Lung (tissue), 11 donors: ENCODE measurements at regions not wholly inside any gene's neighbourhood (a gene's known extent, or its start where the extent isn't known, plus 50 kb on each side); places are given as distances from the start of the nearest gene placed in this dataset.
A peak's percentile ranks its signal among the peaks of the same experiment; 100 is the strongest.

Source experiments
- ATAC-seq: fragments of 200-7000 bp; cut with Tn5 transposase; one replicate; pipeline ENCODE4 v1.9.1; 2020; ENCODE audit warnings: moderate number of reproducible peaks; ENCODE audit not compliant: insufficient read depth, low FRiP score
- DNase-seq, 3 donors: peaks; one replicate each; pipeline ENCODE4 v3.0.0-alpha.2; 2013 to 2017
- H3K27ac ChIP-seq, 2 donors: one replicate each; pipeline ENCODE4 v1.5.1; 2013; ENCODE audit warnings: mild to moderate bottlenecking in 2 of 2, moderate library complexity in 2 of 2, control low read depth in 1 of 2, inconsistent platforms in 1 of 2, low read depth in 1 of 2, low read length in 1 of 2
- H3K27me3 ChIP-seq, 3 donors: one replicate each; pipeline ENCODE4 v1.5.1; 2013; ENCODE audit warnings: low read length in 2 of 3; ENCODE audit not compliant: control insufficient read depth in 3 of 3, insufficient read depth in 3 of 3
- H3K36me3 ChIP-seq, 4 donors: one replicate each; pipeline ENCODE4 v1.5.1; 2013; ENCODE audit warnings: low read length in 4 of 4, mild to moderate bottlenecking in 1 of 4, moderate library complexity in 1 of 4; ENCODE audit not compliant: control insufficient read depth in 4 of 4, insufficient read depth in 4 of 4
- H3K4me1 ChIP-seq, 5 donors: one replicate each; pipeline ENCODE4 v1.5.1; 2013; ENCODE audit warnings: low read length in 5 of 5, mild to moderate bottlenecking in 2 of 5, moderate library complexity in 1 of 5; ENCODE audit not compliant: control insufficient read depth in 5 of 5, insufficient read depth in 5 of 5
- H3K4me3 ChIP-seq: one replicate; pipeline ENCODE4 v1.5.1; 2013; ENCODE audit warnings: mild to moderate bottlenecking, control low read depth, moderate library complexity
- H3K9ac ChIP-seq, 2 donors: one replicate each; pipeline ENCODE4 v1.5.1; 2013; ENCODE audit warnings: low read length in 2 of 2, control low read depth in 1 of 2; ENCODE audit not compliant: insufficient read depth in 1 of 2
- H3K9me3 ChIP-seq, 4 donors: one replicate each; pipeline ENCODE4 v1.5.1; 2013; ENCODE audit warnings: low read length in 3 of 4, mild to moderate bottlenecking in 1 of 4, moderate library complexity in 1 of 4; ENCODE audit not compliant: control insufficient read depth in 4 of 4, insufficient read depth in 3 of 4
- WGBS, 2 donors: extraction: QIAGEN DNeasy Blood & Tissue Kit; methylation state at CpG; one replicate each; pipeline ENCODE4 v1.1.7; 2013; 5-methylcytosine and 5-hydroxymethylcytosine counted together
- TF ChIP-seq, protein P1 (sequence below): IDR thresholded peaks from 2 replicates; pipeline ENCODE4 v1.5.1; 2012; ENCODE audit warnings: mild to moderate bottlenecking; ENCODE audit errors: control extremely low read depth, extremely low read depth
- donor health status: control.
- donor health status: control.
- donor health status: Bipolar disorder and iron deficiency.
- donor health status: healthy.
- donor health status: DM: yes; HTN: yes; CAD: no.

DNA sequence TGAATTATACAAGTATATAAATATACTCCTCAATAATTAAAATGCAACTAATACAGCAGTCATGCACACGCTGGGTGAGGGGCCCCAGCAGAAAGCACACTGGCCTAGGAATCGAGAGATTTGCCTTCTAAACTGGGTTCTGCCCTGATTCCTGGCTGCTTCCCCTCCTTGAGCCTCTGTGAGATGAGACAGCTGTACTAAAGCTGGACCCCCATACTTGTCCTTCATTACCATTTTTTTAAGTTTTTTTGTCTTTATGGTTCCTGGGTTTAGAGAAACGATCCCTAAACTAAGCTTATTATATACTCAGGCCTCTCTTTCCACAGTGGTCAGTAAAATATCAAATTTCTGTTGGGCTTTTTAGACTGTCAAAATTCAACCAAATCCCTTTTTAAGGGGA, 195.1 kb upstream of the DYNLRB2 start:
- Histone ChIP-seq H3K9ac (no peak overlapping the region), H3K4me1 (peaks cover 0 to 25% (median 4%) of the 10 kb centered on the region in 5 donors), H3K4me3 (no peak overlapping the region), H3K9me3 (peaks cover 0 to 2% (median under 1%) of the 10 kb centered on the region in 4 donors), H3K27me3 (no peaks in the 10 kb centered on the region), H3K36me3 (no peaks in the 10 kb centered on the region), H3K27ac (no peak overlapping the region)
- ATAC-seq (no peak), DNase-seq (peak in 2 of 3 donors; percentile 58 to 59)
- TF ChIP-seq, protein P1, sequence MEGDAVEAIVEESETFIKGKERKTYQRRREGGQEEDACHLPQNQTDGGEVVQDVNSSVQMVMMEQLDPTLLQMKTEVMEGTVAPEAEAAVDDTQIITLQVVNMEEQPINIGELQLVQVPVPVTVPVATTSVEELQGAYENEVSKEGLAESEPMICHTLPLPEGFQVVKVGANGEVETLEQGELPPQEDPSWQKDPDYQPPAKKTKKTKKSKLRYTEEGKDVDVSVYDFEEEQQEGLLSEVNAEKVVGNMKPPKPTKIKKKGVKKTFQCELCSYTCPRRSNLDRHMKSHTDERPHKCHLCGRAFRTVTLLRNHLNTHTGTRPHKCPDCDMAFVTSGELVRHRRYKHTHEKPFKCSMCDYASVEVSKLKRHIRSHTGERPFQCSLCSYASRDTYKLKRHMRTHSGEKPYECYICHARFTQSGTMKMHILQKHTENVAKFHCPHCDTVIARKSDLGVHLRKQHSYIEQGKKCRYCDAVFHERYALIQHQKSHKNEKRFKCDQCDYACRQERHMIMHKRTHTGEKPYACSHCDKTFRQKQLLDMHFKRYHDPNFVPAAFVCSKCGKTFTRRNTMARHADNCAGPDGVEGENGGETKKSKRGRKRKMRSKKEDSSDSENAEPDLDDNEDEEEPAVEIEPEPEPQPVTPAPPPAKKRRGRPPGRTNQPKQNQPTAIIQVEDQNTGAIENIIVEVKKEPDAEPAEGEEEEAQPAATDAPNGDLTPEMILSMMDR = no peak
- 90 to 92% methylated on average over 3 of the region's 3 CpGs for WGBS, 2 donors

DNA sequence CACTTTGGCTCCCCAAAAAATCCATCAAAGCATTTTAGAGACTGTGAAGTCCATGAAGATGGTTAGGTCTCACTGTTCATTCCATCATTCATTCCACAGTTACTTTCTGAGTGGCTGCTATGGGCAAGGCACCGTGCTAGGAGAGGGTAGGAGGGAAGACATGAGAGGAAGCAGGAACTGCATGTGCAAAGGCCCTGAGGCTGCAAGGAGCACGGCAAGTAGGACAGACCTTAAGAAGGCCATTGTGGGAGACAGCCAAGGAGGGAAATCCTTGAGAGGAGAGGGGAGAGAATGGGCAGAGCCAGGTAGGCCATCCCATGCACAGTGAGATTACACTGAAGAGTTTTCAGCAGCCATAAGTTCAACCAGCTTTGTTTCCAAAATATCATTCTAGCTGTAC, 196.2 kb upstream of the DYNLRB2 start:
- no peak overlapping the region for H3K4me3 ChIP-seq
- DNase-seq (no peak), ATAC-seq (no peak)
- no peak overlapping the region for H3K9ac ChIP-seq
- no peaks in the 10 kb centered on the region for H3K27me3 ChIP-seq
- no peak overlapping the region for H3K27ac ChIP-seq
- TF ChIP-seq, protein P1 = no peak
- 88 to 91% methylated on average over 2 of the region's 2 CpGs for WGBS, 2 donors
- peaks cover 0 to 25% (median 4%) of the 10 kb centered on the region in 5 donors for H3K4me1 ChIP-seq
- H3K9me3 ChIP-seq = peaks cover 0 to 2% (median under 1%) of the 10 kb centered on the region in 4 donors
- H3K36me3 ChIP-seq = no peaks in the 10 kb centered on the region

DNA sequence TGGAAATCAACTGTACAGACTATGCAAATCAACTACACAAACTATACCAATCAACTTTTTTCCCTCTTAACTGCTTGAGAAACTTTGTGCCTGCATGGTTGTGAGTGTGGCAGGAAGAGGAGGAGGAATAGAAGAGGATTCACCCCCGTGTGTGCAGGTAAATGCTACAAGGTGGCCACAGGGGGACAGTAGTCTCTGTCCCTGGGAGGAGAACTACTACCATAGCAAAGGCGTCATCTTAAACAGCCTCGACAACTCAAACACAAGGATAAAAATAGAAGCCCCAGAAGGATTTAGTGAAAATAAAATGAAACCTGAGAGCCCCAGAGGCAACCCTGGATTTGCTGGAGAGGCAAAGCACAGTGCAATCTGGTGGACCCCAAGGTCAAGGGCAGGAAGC, 199.5 kb upstream of the DYNLRB2 start:
- H3K9ac ChIP-seq = no peak overlapping the region
- DNase-seq = no peak
- H3K27ac ChIP-seq = no peak overlapping the region
- H3K4me1 ChIP-seq = peaks cover 0 to 9% (median 0%) of the 10 kb centered on the region in 5 donors
- WGBS, 2 donors = 57 to 61% methylated on average over 3 of the region's 3 CpGs
- H3K36me3 ChIP-seq = no peaks in the 10 kb centered on the region
- no peaks in the 10 kb centered on the region for H3K27me3 ChIP-seq
- ATAC-seq = no peak
- no peak overlapping the region for H3K4me3 ChIP-seq
- peaks cover 0 to 2% (median 0%) of the 10 kb centered on the region in 4 donors for H3K9me3 ChIP-seq
- TF ChIP-seq, protein P1 = no peak

DNA sequence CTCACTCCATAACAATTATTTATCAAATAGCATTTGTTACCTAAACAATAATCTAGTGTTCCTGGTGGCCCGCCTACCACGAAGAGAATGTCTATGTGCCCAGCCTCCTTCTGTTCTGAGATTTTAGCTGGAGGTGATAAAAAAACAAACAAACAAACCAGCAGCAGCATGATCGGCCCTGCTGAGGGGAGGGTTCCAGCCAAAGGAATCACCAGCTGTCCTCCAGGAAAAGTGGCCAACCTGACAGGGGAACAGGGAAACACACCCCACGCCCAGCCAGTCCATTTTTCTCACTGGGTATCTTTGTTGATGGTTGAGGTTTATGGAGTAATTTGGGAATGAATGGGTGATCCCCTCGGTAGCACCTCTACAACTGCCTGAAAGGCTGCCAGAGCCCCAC, 203.0 kb upstream of the DYNLRB2 start:
- TF ChIP-seq, protein P1 = no peak
- H3K9ac ChIP-seq = no peak overlapping the region
- no peaks in the 10 kb centered on the region for H3K9me3 ChIP-seq
- DNase-seq (no peak), ATAC-seq (no peak)
- no peaks in the 10 kb centered on the region for H3K36me3 ChIP-seq
- H3K4me1 ChIP-seq = no peaks in the 10 kb centered on the region
- no peak overlapping the region for H3K4me3 ChIP-seq
- peaks cover 0 to 3% (median 0%) of the 10 kb centered on the region in 3 donors for H3K27me3 ChIP-seq
- no peak overlapping the region for H3K27ac ChIP-seq
- WGBS, 2 donors = 77 to 78% methylated on average over 5 of the region's 5 CpGs
